ENCODE measurements at regions not wholly inside any gene's neighbourhood (a gene's known extent, or its start where the extent isn't known, plus 50 kb on each side); places are given as distances from the start of the nearest gene placed in this dataset.

DNA sequence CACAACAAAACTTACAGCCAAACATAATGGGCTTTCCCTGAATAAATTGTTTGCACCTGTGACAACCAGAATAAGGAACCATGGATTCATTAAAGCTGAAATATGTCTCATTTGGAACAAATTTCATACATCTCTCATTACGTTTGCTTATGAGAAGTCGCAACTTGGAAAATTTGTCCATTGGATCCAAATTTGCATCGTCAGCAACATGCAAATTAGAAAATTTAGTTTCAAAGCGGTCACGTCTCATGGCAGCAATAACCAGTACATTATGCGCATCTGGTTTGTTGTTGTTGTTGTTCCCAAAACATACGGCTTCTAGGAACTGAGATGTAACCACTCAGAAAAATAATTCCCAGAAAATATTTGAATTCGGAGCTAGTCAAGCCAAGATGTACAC, 1311.5 kb upstream of the CDH6 start:
- ChIA-PET CTCF (no interaction called here), POLR2A (no interaction called here)
- dilution Hi-C loops (cut with MboI; ENCODE audit: extremely low pct_ligation_motif_present, low sequenced_read_pairs) (no loop called here), intact Hi-C loops (cut with micrococcal nuclease) (no loop called here)
- FAIRE-seq (no peak), DNase-seq (ENCODE audit: low read depth, low spot score) (no peak)
- no peaks in the 10 kb centered on the region for H3K36me3 ChIP-seq (ENCODE audit: control insufficient read depth in 2 of 2, extremely low read depth in 1 of 2, insufficient read depth in 2 of 2, low read length in 2 of 2)
- H3K27ac ChIP-seq (ENCODE audit: insufficient read depth, low read depth, low read length) = no peak overlapping the region
- H4K20me1 ChIP-seq (replicated peaks; ENCODE audit: control insufficient read depth, extremely low read depth, insufficient read depth, low read length) = no peaks in the 10 kb centered on the region
- H3K79me2 ChIP-seq (ENCODE audit: control insufficient read depth, insufficient read depth, low read length) = no peaks in the 10 kb centered on the region
- no peak for TF ChIP-seq EZH2 (IDR thresholded peaks at IDR 0.05; ENCODE audit: borderline replicate concordance, low read depth, low read length, severe bottlenecking)
- TF ChIP-seq, protein P1, sequence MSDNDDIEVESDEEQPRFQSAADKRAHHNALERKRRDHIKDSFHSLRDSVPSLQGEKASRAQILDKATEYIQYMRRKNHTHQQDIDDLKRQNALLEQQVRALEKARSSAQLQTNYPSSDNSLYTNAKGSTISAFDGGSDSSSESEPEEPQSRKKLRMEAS (IDR thresholded peaks at IDR 0.05; ENCODE audit: insufficient read depth, insufficient read length) = no peak
- no peak for TF ChIP-seq POLR2AphosphoS5 (IDR thresholded peaks at IDR 0.05; ENCODE audit: insufficient read depth, low read depth, low read length)
- TF ChIP-seq GATA2 (IDR thresholded peaks at IDR 0.05; ENCODE audit: insufficient read depth, insufficient read length, low read depth, low read length) = no peak
- no peak for TF ChIP-seq JUN (IDR thresholded peaks at IDR 0.05; ENCODE audit: borderline replicate concordance, insufficient read depth, insufficient read length, low read depth)
- no peak for TF ChIP-seq FOS (IDR thresholded peaks at IDR 0.05; ENCODE audit: borderline replicate concordance, insufficient read depth, low read length)
- TF ChIP-seq, protein P2, sequence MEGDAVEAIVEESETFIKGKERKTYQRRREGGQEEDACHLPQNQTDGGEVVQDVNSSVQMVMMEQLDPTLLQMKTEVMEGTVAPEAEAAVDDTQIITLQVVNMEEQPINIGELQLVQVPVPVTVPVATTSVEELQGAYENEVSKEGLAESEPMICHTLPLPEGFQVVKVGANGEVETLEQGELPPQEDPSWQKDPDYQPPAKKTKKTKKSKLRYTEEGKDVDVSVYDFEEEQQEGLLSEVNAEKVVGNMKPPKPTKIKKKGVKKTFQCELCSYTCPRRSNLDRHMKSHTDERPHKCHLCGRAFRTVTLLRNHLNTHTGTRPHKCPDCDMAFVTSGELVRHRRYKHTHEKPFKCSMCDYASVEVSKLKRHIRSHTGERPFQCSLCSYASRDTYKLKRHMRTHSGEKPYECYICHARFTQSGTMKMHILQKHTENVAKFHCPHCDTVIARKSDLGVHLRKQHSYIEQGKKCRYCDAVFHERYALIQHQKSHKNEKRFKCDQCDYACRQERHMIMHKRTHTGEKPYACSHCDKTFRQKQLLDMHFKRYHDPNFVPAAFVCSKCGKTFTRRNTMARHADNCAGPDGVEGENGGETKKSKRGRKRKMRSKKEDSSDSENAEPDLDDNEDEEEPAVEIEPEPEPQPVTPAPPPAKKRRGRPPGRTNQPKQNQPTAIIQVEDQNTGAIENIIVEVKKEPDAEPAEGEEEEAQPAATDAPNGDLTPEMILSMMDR (IDR thresholded peaks at IDR 0.05; ENCODE audit: extremely low read depth in 1 of 2, insufficient read depth in 1 of 2, low read depth in 1 of 2, low read length in 2 of 2) = no peak
- no peak for TF ChIP-seq MYC (IDR thresholded peaks at IDR 0.05; ENCODE audit: low read depth, low read length)
- no peak for TF ChIP-seq POLR2A (IDR thresholded peaks at IDR 0.05; ENCODE audit: low read depth, low read length)
- H3K27me3 ChIP-seq (ENCODE audit: control insufficient read depth in 2 of 2, insufficient read depth in 2 of 2, low read length in 2 of 2) = no peaks in the 10 kb centered on the region
- peaks cover 5% of the 10 kb centered on the region for H3K9me3 ChIP-seq (replicated peaks; ENCODE audit: control insufficient read depth, insufficient read depth, low read length)
- no TSS peak for BruUV-seq (replicated peaks)
- no peaks in the 10 kb centered on the region for H3K9me1 ChIP-seq (replicated peaks; ENCODE audit: control insufficient read depth, extremely low read depth, insufficient read depth, low read length)
- H3K4me1 ChIP-seq (ENCODE audit: control insufficient read depth, extremely low read depth, insufficient read depth, low read length) = no peaks in the 10 kb centered on the region
- no peak overlapping the region for H3K9ac ChIP-seq (replicated peaks; ENCODE audit: extremely low read depth, insufficient read depth, low read length)
- H3K4me2 ChIP-seq (ENCODE audit: insufficient read depth, low read length) = no peak overlapping the region
- H3K4me3 ChIP-seq (replicated peaks in 1 of 3; ENCODE audit: insufficient read depth in 1 of 3, low read depth in 1 of 3, low read length in 3 of 3) = no peak overlapping the region
- H2AFZ ChIP-seq (ENCODE audit: low read depth, low read length) = no peak overlapping the region

Measured in endothelial cell of umbilical vein (primary cell).